ENCODE measurements at regions not wholly inside any gene's neighbourhood (a gene's known extent, or its start where the extent isn't known, plus 50 kb on each side); places are given as distances from the start of the nearest gene placed in this dataset.

DNA sequence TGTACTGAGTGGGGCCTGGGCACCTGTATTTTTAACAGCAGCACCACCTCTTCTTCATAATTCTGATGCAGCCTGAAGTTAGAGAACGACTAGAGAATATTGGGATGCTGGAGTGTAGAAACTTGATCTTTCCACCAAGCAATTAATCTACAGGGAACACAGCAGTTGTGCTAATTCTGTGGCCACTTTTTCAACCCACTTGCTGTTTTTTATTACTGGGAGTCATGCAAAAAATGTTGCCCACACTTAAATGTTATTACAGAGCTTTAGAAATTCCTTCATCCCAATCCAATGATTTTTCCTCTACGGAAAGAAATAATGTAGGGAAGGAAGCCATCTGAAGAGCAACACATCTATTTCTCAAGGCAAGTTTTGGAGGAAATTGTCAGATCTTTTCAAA is 190.9 kb upstream of the TUT7 start:
- TF ChIP-seq PTRF (tag; IDR thresholded peaks at IDR 0.05) (no peak), TARDBP (IDR thresholded peaks at IDR 0.05) (no peak)
- TF ChIP-seq, protein P1, sequence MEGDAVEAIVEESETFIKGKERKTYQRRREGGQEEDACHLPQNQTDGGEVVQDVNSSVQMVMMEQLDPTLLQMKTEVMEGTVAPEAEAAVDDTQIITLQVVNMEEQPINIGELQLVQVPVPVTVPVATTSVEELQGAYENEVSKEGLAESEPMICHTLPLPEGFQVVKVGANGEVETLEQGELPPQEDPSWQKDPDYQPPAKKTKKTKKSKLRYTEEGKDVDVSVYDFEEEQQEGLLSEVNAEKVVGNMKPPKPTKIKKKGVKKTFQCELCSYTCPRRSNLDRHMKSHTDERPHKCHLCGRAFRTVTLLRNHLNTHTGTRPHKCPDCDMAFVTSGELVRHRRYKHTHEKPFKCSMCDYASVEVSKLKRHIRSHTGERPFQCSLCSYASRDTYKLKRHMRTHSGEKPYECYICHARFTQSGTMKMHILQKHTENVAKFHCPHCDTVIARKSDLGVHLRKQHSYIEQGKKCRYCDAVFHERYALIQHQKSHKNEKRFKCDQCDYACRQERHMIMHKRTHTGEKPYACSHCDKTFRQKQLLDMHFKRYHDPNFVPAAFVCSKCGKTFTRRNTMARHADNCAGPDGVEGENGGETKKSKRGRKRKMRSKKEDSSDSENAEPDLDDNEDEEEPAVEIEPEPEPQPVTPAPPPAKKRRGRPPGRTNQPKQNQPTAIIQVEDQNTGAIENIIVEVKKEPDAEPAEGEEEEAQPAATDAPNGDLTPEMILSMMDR (IDR thresholded peaks at IDR 0.05 in 2 of 3, conservative IDR thresholded peaks at IDR 0.05 in 1 of 3; ENCODE audit: insufficient read depth in 2 of 3, low read depth in 1 of 3, low read length in 3 of 3) = no peak

All from K562 (cell line).